ENCODE measurements at regions not wholly inside any gene's neighbourhood (a gene's known extent, or its start where the extent isn't known, plus 50 kb on each side); places are given as distances from the start of the nearest gene placed in this dataset.
A peak's percentile ranks its signal among the peaks of the same experiment; 100 is the strongest.

- Histone ChIP-seq H4K20me1 (ENCODE audit: control insufficient read depth, insufficient read depth) (no peaks in the 10 kb centered on the region), H3K4me3 (no peak overlapping the region), H3K27ac (ENCODE audit: control insufficient read depth, insufficient read depth) (no peak overlapping the region), H3K9ac (ENCODE audit: control insufficient read depth, insufficient read depth, low read length) (no peak overlapping the region), H3K4me2 (ENCODE audit: control insufficient read depth, insufficient read depth) (no peak overlapping the region), H3K27me3 (replicated peaks in 1 of 2; ENCODE audit: control insufficient read depth in 2 of 2, insufficient read depth in 2 of 2, low read length in 1 of 2) (no peaks in the 10 kb centered on the region), H3K4me1 (ENCODE audit: control insufficient read depth, insufficient read depth, low read length) (no peaks in the 10 kb centered on the region), H3K9me3 (replicated peaks; ENCODE audit: control insufficient read depth, insufficient read depth, low read length) (no peaks in the 10 kb centered on the region), H2AFZ (ENCODE audit: control insufficient read depth, low read depth, low read length) (no peak overlapping the region), H3K79me2 (ENCODE audit: control insufficient read depth, insufficient read depth, low read length) (no peaks in the 10 kb centered on the region), H3K36me3 (ENCODE audit: control insufficient read depth in 2 of 2, insufficient read depth in 2 of 2, low read length in 1 of 2) (no peaks in the 10 kb centered on the region)
- ATAC-seq (peak; percentile 56), DNase-seq (ENCODE audit: low read depth, low spot score) (no peak), FAIRE-seq (no peak)
- ChIA-PET SMC1A (ENCODE audit: uncharacterized antibody, unreplicated experiment) (interaction anchor here (1.4 kb wide), 1 partner anchor 55 kb away, joined by 3 read pairs; no protein-coding TSS in a partner anchor), RAD21 (ENCODE audit: unreplicated experiment) (no interaction called here), CTCF (interaction anchor here (0.9 to 1.1 kb wide), 2 partner anchors 56 to 65 kb away, joined by 3 to 4 read pairs; no protein-coding TSS in a partner anchor), POLR2A (no interaction called here)
- BruUV-seq (replicated peaks), result no TSS peak
- in situ Hi-C loops (cut with MboI), result no loop called here
- TF ChIP-seq SIX5 (IDR thresholded peaks at IDR 0.05; ENCODE audit: low read depth, low read length, severe bottlenecking), result no peak
- TF ChIP-seq POU2F2 (IDR thresholded peaks at IDR 0.05; ENCODE audit: borderline replicate concordance, low read depth, low read length), result no peak
- no peak for TF ChIP-seq ZNF207 (IDR thresholded peaks at IDR 0.05; ENCODE audit: borderline replicate concordance)
- no peak for TF ChIP-seq RAD21 (IDR thresholded peaks at IDR 0.05; ENCODE audit: insufficient read depth, low read depth, low read length)
- no peak for TF ChIP-seq KDM1A (IDR thresholded peaks at IDR 0.05; ENCODE audit: borderline replicate concordance)
- TF ChIP-seq POLR2AphosphoS2 (IDR thresholded peaks at IDR 0.05; ENCODE audit: low read depth, low read length), result no peak
- TF ChIP-seq KLF5 (IDR thresholded peaks at IDR 0.05; ENCODE audit: partially characterized antibody), result no peak
- TF ChIP-seq, protein P1, sequence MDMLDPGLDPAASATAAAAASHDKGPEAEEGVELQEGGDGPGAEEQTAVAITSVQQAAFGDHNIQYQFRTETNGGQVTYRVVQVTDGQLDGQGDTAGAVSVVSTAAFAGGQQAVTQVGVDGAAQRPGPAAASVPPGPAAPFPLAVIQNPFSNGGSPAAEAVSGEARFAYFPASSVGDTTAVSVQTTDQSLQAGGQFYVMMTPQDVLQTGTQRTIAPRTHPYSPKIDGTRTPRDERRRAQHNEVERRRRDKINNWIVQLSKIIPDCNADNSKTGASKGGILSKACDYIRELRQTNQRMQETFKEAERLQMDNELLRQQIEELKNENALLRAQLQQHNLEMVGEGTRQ (IDR thresholded peaks at IDR 0.05; ENCODE audit: borderline replicate concordance, low read depth, low read length), result no peak
- WGBS (ENCODE audit: insufficient coverage, insufficient replicate concordance, low lambda C conversion rate, missing lambda C conversion rate), result 0% methylated on average over 4 of the region's 4 CpGs
- intact Hi-C loops (cut with micrococcal nuclease; ENCODE audit: unreplicated experiment), result no loop called here
These were observed 123.2 kb upstream of the DNAJC10 start for GRCh38 chr2:182592691-182593393.

All from GM12878 (cell line).